ENCODE measurements at regions not wholly inside any gene's neighbourhood (a gene's known extent, or its start where the extent isn't known, plus 50 kb on each side); places are given as distances from the start of the nearest gene placed in this dataset.

GRCh38 chr10:124150189-124150806 is 56.9 kb upstream of the CHST15 start:
- no peak for TF ChIP-seq CTCF (IDR thresholded peaks at IDR 0.05)
- no peak for TF ChIP-seq EZH2 (IDR thresholded peaks at IDR 0.05)
- TF ChIP-seq EZH2phosphoT487 (IDR thresholded peaks at IDR 0.05): no peak
